MM.1S (cell line): ENCODE measurements at regions not wholly inside any gene's neighbourhood (a gene's known extent, or its start where the extent isn't known, plus 50 kb on each side); places are given as distances from the start of the nearest gene placed in this dataset.

Experiments used
- EZH2 ChIP-seq: fragments of 300-600 bp; sonication (generic); optimal IDR thresholded peaks from 2 replicates; pipeline ENCODE3; 2017; ENCODE audit warnings: low read depth, mild to moderate bottlenecking, antibody characterized with exemption, low read length, mixed read lengths
- TF ChIP-seq, protein P1 (sequence below): fragments of 300-600 bp; sonication (generic); IDR thresholded peaks from 2 replicates; pipeline ENCODE4 v1.5.1; 2016; ENCODE audit warnings: antibody characterized with exemption, low read length, mixed read lengths

DNA sequence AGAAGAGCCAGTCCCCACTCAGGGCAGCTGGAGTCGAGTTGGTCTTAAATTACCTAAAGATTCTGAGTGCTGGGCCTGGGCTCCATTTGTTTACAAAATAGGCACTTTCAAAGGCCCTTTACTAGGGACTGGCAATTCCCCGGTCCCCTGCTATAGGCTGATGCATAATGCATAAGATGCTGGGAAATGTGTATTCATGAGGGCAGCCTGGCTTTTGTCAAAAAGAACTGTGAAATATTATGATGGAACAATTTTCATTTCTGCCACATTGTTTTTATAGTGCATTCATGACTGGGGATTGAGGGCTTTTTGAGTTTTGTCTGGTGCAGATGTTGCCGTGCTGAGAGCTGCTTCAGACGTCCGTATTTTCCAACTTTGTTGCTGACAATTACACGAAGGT lies 617.0 kb upstream of the CDH5 start:
- TF ChIP-seq, protein P1, sequence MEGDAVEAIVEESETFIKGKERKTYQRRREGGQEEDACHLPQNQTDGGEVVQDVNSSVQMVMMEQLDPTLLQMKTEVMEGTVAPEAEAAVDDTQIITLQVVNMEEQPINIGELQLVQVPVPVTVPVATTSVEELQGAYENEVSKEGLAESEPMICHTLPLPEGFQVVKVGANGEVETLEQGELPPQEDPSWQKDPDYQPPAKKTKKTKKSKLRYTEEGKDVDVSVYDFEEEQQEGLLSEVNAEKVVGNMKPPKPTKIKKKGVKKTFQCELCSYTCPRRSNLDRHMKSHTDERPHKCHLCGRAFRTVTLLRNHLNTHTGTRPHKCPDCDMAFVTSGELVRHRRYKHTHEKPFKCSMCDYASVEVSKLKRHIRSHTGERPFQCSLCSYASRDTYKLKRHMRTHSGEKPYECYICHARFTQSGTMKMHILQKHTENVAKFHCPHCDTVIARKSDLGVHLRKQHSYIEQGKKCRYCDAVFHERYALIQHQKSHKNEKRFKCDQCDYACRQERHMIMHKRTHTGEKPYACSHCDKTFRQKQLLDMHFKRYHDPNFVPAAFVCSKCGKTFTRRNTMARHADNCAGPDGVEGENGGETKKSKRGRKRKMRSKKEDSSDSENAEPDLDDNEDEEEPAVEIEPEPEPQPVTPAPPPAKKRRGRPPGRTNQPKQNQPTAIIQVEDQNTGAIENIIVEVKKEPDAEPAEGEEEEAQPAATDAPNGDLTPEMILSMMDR = no peak
- TF ChIP-seq EZH2 = no peak
